Stomach (tissue), 4 donors: ENCODE measurements at regions not wholly inside any gene's neighbourhood (a gene's known extent, or its start where the extent isn't known, plus 50 kb on each side); places are given as distances from the start of the nearest gene placed in this dataset.

ENCODE experiments used
- POLR2A ChIP-seq, 4 donors: fragments of 450-650 bp; IDR thresholded peaks; one replicate each; pipeline ENCODE4 v1.6.1; 2016; ENCODE audit warnings: antibody characterized with exemption in 4 of 4, control low read depth in 2 of 4, mild to moderate bottlenecking in 1 of 4, moderate library complexity in 1 of 4
- POLR2AphosphoS5 ChIP-seq, 3 donors: sonication (generic); formaldehyde crosslinking; IDR thresholded peaks; one replicate each; pipeline ENCODE4 v1.6.1; 2016; ENCODE audit warnings: antibody characterized with exemption in 3 of 3
- TF ChIP-seq, protein P1 (sequence below), 7 experiments: fragments of 450-650 bp in 4 of 7; fragments of 200-600 bp in 3 of 7; sonication (generic) in 3 of 7; IDR thresholded peaks; one replicate each; pipeline ENCODE4 v1.5.1; 2016 to 2019; ENCODE audit warnings: antibody characterized with exemption in 7 of 7, control low read depth in 2 of 7, mild to moderate bottlenecking in 1 of 7

- TF ChIP-seq, protein P1, sequence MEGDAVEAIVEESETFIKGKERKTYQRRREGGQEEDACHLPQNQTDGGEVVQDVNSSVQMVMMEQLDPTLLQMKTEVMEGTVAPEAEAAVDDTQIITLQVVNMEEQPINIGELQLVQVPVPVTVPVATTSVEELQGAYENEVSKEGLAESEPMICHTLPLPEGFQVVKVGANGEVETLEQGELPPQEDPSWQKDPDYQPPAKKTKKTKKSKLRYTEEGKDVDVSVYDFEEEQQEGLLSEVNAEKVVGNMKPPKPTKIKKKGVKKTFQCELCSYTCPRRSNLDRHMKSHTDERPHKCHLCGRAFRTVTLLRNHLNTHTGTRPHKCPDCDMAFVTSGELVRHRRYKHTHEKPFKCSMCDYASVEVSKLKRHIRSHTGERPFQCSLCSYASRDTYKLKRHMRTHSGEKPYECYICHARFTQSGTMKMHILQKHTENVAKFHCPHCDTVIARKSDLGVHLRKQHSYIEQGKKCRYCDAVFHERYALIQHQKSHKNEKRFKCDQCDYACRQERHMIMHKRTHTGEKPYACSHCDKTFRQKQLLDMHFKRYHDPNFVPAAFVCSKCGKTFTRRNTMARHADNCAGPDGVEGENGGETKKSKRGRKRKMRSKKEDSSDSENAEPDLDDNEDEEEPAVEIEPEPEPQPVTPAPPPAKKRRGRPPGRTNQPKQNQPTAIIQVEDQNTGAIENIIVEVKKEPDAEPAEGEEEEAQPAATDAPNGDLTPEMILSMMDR (IDR thresholded peaks at IDR 0.05), result no peak
- TF ChIP-seq POLR2AphosphoS5 (IDR thresholded peaks at IDR 0.05) (no peak), POLR2A (IDR thresholded peaks at IDR 0.05) (no peak)
These were observed 77.9 kb upstream of the CITED2 start for GRCh38 chr6:139452148-139452876.
